ENCODE measurements at regions not wholly inside any gene's neighbourhood (a gene's known extent, or its start where the extent isn't known, plus 50 kb on each side); places are given as distances from the start of the nearest gene placed in this dataset.

DNA sequence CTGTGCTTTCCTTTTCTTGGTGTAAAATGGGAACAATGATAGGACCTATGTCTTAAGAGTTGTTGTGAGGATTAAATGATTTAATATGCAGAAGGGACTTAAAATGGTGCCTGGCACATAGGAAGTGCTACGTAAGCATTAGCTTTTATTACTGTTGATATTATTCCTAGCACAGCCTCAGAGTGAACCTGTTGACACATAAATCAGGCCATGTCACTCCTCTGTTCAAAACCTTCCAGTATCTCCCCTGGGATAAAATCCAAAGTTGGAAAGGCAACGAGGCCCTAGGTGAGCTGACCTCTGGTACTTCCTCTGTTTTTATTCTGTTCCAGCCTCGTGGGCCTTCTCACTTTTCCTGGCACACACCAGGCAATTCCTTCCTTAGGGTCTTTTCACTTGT lies 108.8 kb upstream of the CADM1 start (continued):
- TF ChIP-seq REST (IDR thresholded peaks at IDR 0.05; ENCODE audit: low read depth, low read length) (no peak), JUND (IDR thresholded peaks at IDR 0.05) (no peak), NRF1 (IDR thresholded peaks at IDR 0.05; ENCODE audit: low read depth, low read length) (no peak), MAX (IDR thresholded peaks at IDR 0.05; ENCODE audit: low read depth) (no peak), EP300 (IDR thresholded peaks at IDR 0.05; ENCODE audit: borderline replicate concordance in 1 of 2, low read depth in 1 of 2, low read length in 1 of 2) (no peak), TEAD4 (IDR thresholded peaks at IDR 0.05; ENCODE audit: borderline replicate concordance, insufficient read depth) (no peak)
- TF ChIP-seq, protein P1, sequence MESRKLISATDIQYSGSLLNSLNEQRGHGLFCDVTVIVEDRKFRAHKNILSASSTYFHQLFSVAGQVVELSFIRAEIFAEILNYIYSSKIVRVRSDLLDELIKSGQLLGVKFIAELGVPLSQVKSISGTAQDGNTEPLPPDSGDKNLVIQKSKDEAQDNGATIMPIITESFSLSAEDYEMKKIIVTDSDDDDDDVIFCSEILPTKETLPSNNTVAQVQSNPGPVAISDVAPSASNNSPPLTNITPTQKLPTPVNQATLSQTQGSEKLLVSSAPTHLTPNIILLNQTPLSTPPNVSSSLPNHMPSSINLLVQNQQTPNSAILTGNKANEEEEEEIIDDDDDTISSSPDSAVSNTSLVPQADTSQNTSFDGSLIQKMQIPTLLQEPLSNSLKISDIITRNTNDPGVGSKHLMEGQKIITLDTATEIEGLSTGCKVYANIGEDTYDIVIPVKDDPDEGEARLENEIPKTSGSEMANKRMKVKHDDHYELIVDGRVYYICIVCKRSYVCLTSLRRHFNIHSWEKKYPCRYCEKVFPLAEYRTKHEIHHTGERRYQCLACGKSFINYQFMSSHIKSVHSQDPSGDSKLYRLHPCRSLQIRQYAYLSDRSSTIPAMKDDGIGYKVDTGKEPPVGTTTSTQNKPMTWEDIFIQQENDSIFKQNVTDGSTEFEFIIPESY (IDR thresholded peaks at IDR 0.05; ENCODE audit: borderline replicate concordance, low read depth) = no peak

DNA sequence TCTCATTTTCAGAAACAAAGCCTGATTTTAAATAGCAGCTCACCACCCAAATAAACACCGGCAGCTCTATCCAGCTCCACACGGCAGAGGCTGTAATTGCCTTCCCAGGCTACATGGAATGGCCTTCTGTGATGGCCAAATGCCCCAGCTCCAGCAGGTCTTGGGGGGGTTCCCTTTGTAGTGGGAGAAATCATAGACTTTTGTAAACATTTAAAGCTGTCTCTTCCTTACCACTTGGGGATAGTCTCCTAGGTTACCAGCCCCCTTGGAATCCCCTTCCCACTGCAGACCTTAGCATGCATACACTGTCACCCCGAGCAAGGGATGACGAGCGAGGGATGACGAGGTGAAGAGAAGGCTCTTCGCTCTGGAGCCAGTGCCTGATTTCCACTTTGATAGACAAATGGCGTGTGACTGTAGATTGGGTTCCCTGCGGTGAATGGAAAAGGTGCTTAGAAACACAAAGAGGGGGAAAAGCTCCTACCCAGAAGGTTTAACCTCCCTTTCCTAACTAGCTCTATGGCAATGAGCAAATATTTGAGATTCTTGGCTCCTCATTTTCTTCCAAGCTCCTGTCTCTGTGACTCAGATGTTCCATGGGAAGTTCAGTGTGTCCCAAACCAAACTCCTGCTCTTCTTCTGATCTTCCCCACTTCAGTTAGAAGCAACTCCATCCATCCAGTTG lies 108.0 kb upstream of the CADM1 start:
- H3K27me3 ChIP-seq (ENCODE audit: insufficient read depth) = no peaks in the 10 kb centered on the region
- 91% methylated on average over 9 of the region's 9 CpGs for WGBS (ENCODE audit: low lambda C conversion rate)
- TF ChIP-seq NFIC (IDR thresholded peaks at IDR 0.05; ENCODE audit: borderline replicate concordance) (no peak), FOXM1 (IDR thresholded peaks at IDR 0.05; ENCODE audit: low read depth) (no peak), NRF1 (IDR thresholded peaks at IDR 0.05; ENCODE audit: low read depth, low read length) (no peak), JUND (IDR thresholded peaks at IDR 0.05) (no peak), GABPA (IDR thresholded peaks at IDR 0.05; ENCODE audit: low read depth) (no peak)
- TF ChIP-seq, protein P2, sequence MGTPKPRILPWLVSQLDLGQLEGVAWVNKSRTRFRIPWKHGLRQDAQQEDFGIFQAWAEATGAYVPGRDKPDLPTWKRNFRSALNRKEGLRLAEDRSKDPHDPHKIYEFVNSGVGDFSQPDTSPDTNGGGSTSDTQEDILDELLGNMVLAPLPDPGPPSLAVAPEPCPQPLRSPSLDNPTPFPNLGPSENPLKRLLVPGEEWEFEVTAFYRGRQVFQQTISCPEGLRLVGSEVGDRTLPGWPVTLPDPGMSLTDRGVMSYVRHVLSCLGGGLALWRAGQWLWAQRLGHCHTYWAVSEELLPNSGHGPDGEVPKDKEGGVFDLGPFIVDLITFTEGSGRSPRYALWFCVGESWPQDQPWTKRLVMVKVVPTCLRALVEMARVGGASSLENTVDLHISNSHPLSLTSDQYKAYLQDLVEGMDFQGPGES (IDR thresholded peaks at IDR 0.05; ENCODE audit: low read depth, low read length) = no peak
- H2AFZ ChIP-seq (ENCODE audit: low read depth) = no peak overlapping the region
- peaks cover 4 to 17% of the 10 kb centered on the region in 2 experiments; a peak in 2 of 4 replicates for H3K4me1 ChIP-seq (ENCODE audit: control insufficient read depth in 1 of 2, insufficient read depth in 2 of 2, low read depth in 1 of 2, low read length in 1 of 2)
- DNase-seq = no peak
- no peaks in the 10 kb centered on the region for H4K20me1 ChIP-seq (ENCODE audit: insufficient read depth)
- no peak overlapping the region for H3K4me2 ChIP-seq
- H3K27ac ChIP-seq (ENCODE audit: low read depth in 2 of 2, low read length in 1 of 2) = no peak overlapping the region
- POLR2A ChIA-PET = no interaction called here
- H3K9me2 ChIP-seq = no peaks in the 10 kb centered on the region
- H3K9ac ChIP-seq = no peak overlapping the region
- no peak overlapping the region for H3K4me3 ChIP-seq (ENCODE audit: low read depth in 2 of 2, low read length in 1 of 2)
- CTCF ChIA-PET = interaction anchor here (1.0 kb wide), 1 partner anchor 289 kb away, joined by 3 read pairs; no protein-coding TSS in a partner anchor
- no peaks in the 10 kb centered on the region for H3K9me3 ChIP-seq
- H3K79me2 ChIP-seq (ENCODE audit: insufficient read depth) = no peaks in the 10 kb centered on the region; the same call in 1 of the 2 replicates
- H3K36me3 ChIP-seq (replicated peaks in 1 of 2; ENCODE audit: control insufficient read depth in 1 of 2, insufficient read depth in 2 of 2, low read length in 1 of 2) = no peaks in the 10 kb centered on the region
- peaks cover 6% of the 10 kb centered on the region for H3F3A ChIP-seq (replicated peaks; ENCODE audit: insufficient read depth)

All from SK-N-SH (cell line).